ENCODE measurements at regions not wholly inside any gene's neighbourhood (a gene's known extent, or its start where the extent isn't known, plus 50 kb on each side); places are given as distances from the start of the nearest gene placed in this dataset.

DNA sequence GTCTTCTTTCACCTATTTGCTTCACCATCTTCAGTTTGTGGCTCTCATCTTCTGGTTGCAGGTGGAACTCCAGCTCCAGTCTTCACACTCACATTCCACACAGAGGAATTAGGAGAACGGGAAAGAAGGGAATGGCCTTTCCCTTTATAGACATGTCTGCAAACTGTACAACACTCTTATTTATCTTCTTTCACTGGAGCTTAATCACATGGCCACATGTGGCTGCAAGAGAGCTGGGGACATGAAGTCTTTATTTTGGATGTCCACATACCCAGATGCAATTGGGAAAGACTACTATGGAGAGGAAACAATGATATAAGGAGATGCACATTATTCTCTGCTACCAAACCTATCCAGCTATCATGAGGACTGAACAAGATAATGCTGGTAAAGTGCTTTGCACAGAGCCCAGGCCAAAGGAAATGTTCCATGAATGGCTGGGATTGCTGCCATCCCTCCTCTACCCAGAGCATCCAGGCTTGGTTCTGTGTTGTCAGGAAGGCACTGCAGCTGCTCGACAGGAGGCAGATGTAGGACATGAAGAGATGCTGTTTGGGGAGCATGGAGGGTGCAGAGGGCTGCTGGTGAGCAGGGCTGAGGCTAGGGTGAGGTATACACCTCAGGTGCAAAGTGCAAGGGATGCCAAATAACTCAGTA lies 183.8 kb upstream of the TBX20 start:
- no peak for DNase-seq

DNA sequence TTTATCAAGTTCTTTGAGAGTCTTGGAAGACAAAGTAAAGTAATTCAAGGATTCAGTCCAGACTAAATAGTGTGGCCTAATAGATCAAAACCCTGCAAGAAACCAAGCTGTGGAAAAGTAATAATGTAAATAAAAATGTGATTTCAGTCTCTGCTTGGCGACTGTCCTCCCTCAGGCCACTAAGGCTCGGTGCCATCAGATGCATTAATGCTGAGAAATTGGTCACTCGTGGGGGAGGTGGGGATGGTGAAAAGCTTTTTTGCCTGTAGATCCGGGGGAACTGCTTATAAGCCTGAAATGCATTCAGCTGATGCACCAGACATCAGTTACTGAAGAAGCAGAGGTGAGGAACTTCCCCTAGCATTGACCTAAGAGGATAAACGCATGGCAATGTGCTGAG lies 182.6 kb upstream of the TBX20 start:
- DNase-seq = no peak

GRCh38 chr7:35430547-35431153 lies 176.8 kb upstream of the TBX20 start:
- DNase-seq = no peak

- peak; percentile 12 for DNase-seq
Measured at GRCh38 chr7:35424869-35425495, 171.1 kb upstream of the TBX20 start.

DNA sequence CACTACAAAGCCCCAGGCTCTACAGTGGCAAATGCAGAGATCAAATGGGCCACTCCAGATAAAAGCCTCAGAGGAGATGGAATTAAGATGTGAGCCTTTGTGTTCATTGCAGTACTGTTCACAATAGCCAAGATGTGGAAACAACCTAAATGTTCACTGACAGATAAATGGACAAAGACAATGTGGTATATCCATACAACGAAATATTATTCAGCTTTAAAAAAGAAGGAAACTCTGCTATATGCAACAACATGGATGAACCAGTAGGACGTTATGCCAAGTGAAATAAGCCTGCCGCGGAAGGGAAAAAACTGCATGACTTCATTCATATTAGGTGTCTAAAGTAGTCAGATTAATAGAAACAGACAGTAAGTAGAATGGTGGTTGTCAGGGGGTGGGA lies 170.5 kb upstream of the TBX20 start:
- DNase-seq = no peak

DNA sequence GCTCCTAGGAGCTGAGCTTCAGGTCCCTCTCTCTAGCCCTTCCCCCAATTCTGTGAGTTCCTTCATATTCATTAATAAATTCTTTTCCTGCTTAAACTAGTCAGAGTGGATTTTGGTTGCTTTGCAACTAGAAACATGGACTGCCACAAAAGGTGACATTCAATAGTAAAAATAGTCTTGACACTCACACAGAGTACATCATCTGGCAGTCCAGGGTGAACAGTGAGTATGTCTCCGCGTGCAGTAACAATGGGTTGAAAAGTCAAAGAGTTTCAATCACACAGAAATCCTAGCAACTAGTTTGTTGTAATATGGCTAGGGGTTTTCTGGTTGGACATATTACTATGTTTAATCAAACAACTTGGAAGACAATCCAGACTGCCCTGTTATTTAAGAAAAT lies 168.8 kb upstream of the TBX20 start:
- no peak for DNase-seq

DNA sequence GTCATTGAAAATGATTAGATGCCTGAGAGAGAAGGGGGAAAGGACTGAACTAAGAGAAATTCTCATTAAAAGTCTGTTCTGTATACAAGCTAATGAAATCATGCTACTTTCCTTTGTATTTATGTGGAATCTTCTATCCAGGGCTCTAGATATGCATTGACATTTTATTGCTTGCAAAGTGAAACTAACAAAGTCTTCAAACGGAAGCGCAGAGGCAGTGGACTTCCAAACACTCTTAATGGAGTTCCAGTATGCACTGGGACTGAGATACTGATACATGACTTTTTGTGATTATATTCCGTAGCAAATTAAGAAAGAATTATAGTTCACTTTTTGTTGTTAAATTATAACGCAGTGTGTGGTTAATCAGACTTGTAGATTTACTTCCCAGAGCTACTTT lies 166.8 kb upstream of the TBX20 start:
- no peak for DNase-seq

DNA sequence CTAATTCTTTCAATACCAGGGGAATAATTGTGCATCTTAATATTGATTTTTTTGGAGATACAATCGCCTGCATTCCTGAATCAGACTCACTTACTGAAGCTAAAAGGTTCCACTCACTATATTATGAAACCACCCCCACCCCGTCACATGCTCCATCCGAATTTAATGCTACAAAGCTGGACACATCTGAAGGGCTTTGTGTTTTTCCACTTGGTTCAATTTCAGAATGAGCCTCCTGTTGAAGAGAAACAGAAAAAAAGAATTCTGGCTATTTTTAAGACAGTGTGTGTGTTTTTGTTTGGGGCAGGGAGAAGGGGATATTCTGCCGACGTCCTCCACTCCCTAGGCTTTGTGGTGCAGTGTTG lies 165.5 kb upstream of the TBX20 start:
- no peak for DNase-seq

DNA sequence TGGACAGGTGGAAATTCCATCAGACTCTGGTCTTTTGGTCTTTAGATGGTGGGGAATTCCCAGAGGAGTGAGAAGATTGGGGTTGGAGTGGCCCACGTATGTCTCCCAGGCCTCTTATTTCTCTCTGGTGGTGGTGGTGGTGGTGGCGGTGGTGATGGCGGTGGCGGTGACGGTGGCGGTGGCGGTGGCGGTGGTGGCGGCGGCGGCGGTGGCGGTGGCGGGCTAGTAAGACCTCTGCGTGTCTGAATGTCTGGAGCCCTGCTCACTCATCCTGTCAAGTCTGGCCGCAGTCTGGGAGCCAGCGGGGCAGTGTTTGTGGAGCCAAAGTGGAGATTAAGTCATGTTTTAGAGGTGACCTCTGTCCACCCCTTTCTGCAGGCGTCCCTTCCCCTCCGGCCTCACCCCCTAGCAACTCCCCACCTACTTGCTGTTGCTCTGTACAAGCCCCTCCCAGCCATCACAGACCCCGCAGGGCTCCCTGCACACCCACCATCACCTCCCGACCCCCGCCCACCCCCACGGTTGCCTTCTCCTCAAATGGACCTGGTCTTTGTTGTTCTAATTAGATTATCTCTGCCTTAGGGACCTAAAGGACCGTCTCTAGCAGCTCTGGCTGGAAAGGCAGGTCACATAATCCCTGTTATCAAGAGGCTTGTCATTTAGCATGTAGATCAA lies 165.0 kb upstream of the TBX20 start:
- DNase-seq = no peak

DNA sequence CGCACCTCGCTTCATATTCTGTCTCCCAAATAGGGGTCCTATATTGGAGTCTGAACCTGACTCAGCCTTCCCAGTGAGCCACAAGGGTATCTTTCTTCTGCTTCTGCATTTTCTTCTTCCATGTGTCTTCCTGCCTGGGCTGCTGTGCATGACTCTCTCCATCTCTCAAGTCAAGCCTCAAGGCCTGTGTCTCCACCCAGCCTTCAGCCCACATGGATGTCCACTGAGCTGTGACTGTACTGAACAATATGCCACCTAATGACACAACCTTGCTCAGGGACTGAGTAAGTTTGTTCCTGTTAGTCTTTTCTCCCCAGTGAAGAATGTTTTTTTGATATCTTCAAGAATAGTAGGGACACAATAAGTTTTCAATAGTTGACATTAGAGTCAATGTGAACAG lies 162.7 kb upstream of the TBX20 start:
- no peak for DNase-seq

DNA sequence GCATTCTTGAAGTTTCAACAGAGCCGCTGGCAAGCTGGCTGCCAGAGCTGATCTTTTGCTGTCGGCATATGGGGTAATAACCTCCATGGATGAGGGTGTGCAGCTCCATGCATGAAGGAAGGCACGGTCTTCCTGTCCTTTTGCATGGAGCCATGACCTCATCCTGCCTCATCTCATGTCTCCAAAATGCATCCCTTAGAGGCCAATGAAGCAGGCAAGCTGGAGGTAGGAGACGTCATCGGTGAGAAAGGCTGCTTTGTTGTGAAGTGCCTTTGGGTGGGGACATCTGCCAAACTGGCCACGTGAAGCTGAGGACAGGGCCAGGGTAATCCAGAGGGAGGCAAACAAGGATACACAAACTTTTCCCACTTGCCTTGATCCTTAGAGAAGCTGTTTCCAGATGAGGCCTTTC lies 161.5 kb upstream of the TBX20 start:
- no peak for DNase-seq

GRCh38 chr7:35411331-35411730 lies 157.4 kb upstream of the TBX20 start:
- no peak for DNase-seq

- DNase-seq = no peak
Measured at GRCh38 chr7:35405461-35405860, 151.6 kb upstream of the TBX20 start.

DNA sequence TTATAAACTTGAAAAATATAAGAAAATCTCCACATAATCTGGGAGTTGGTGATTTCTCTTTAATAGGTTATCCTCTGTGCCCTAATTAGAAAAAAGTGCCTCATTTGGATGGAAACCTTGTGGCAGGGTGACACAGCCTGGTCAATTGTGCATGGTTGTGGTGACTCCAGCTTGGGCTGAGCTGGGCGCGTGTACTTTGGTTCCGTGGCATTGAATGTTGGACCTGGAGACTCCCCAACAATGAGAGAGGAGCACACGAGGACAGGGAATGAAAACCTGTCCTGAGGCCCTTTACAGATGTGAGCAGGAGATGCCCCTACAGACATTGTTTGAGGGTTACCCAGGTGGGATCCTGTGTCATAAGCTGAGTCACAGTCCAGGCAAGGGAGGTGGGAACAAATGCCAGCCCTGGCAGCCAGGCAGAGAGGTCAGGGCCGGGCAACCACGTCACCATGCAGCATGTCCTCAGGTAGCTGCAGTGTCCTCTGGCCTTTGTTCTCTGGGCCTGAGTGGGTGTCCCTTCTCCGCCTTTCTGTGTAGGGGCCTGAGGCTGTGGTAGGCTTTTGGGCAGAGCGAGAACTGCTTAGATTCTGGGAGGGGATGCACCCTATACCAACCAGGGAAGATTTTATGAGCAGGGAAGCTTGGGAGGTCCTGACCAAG lies 147.4 kb upstream of the TBX20 start:
- no peak for DNase-seq

DNA sequence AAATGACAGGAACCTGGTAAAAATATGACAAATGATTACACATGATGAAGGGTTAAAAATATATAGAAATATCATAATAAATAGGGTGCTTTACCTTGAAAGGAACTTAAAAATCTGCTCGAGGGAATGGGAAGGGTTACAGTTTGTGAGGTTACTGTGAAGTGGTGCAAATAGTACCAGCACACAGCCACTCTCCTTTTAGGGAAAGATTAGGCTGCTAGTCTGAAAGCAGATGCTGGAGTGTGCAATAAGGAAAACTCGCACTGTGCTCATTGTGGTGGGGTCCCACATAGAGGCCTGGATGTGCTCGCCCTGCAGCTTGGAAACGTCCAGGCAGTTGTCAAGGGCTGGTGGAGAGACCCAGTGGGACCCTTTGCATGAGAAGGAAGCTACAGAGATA lies 145.9 kb upstream of the TBX20 start:
- DNase-seq = no peak

GRCh38 chr7:35399216-35399615 lies 145.3 kb upstream of the TBX20 start:
- DNase-seq = no peak

GRCh38 chr7:35398518-35398917 lies 144.6 kb upstream of the TBX20 start:
- no peak for DNase-seq

DNA sequence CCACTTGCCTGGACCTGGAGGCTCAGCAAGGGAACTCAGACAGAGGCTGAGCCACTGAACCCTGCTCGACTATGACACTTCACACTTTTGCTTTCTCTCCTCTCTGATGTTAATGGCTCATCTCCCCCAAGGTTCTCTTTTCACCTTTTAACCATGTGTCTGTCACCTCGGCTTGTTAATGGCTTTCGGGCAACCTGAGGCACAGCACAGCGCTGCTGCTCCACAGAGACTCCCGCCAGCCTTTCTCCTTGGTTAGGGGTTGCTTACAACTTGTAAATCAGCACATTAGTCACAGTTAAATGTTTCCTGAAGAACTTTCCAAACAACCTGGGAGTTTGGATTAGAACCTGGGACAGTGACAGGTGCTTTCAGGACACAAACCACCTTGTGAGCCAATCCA lies 136.2 kb upstream of the TBX20 start:
- DNase-seq = no peak

GRCh38 chr7:35389636-35390035 lies 135.7 kb upstream of the TBX20 start:
- DNase-seq = no peak

GRCh38 chr7:35386816-35387706 lies 133.2 kb upstream of the TBX20 start:
- DNase-seq = no peak

DNA sequence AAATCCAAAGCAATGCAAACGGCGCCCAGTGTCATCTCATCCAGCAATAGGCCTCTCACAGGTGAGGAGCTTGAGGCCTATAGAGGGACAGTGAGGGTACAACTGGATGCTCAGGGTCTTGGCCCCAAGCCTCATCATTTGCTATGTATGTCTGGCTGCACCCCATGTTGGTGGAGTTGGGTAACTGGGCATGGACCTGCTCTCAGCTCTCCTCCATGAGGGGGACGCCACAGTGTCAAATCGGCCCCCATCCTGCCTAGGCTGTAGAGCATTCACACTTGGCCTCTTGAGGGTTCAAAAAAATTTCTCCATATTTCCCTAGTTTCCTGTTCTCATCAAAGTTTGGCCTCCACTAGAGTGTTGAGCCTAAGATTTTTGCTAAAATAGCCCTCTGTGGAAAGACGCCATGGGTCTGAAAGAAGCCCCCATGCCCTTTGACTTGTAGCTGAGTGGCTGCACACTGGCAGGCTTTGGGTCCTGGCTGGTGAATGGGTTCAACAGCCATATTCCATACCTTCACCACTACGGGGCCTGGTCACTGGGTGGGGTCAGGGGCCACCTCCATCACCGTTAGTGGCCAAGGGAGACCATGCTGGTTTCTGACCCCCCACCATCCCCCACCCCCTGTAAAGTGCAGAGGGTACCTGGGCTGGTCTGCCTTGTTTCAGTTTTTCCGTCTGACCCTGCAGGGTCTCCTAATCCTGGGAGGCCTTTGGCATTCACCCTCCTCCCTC lies 132.3 kb upstream of the TBX20 start:
- DNase-seq = no peak

Data from effector CD8-positive, alpha-beta T cell (primary cell).